HepG2 (cell line): ENCODE measurements at regions not wholly inside any gene's neighbourhood (a gene's known extent, or its start where the extent isn't known, plus 50 kb on each side); places are given as distances from the start of the nearest gene placed in this dataset.

Experiments
- AKAP8 ChIP-seq: sonication (generic); formaldehyde crosslinking; IDR thresholded peaks from 2 replicates; pipeline ENCODE4 v1.5.1; 2020; ENCODE audit warnings: mild to moderate bottlenecking, missing genetic modification reagents
- CAMTA2 ChIP-seq: sonication (generic); formaldehyde crosslinking; IDR thresholded peaks from 2 replicates; pipeline ENCODE4 v1.4.0; 2020; ENCODE audit warnings: mild to moderate bottlenecking, missing genetic modification reagents, borderline replicate concordance
- CREBL2 ChIP-seq: sonication (generic); formaldehyde crosslinking; IDR thresholded peaks from 2 replicates; pipeline ENCODE4 v1.8.1; 2023; ENCODE audit warnings: missing genetic modification reagents, mild to moderate bottlenecking, borderline replicate concordance
- DNMT3B ChIP-seq: conservative IDR thresholded peaks from 2 replicates; pipeline ENCODE4 v1.6.1; 2016; ENCODE audit warnings: missing biosample characterization, control low read depth
- HMG20A ChIP-seq: IDR thresholded peaks from 2 replicates; pipeline ENCODE4 v1.6.1; 2016; ENCODE audit warnings: borderline replicate concordance
- HMGXB4 ChIP-seq, 2 experiments: sonication (generic) in 1 of 2; formaldehyde crosslinking in 1 of 2; IDR thresholded peaks; 2 replicates each; pipeline versions ENCODE4 v1.4.0 to v1.6.1; 2018 to 2020; ENCODE audit warnings: missing genetic modification reagents in 2 of 2, borderline replicate concordance in 1 of 2, low read depth in 1 of 2, mild to moderate bottlenecking in 1 of 2, missing biosample characterization in 1 of 2
- HNRNPUL1 ChIP-seq: fragments of 200-400 bp; formaldehyde crosslinking; IDR thresholded peaks from 2 replicates; pipeline ENCODE4 v1.6.1; 2017; ENCODE audit warnings: low read depth, mild to moderate bottlenecking, low read length, moderate library complexity
- IKZF4 ChIP-seq: sonication (generic); formaldehyde crosslinking; IDR thresholded peaks from 2 replicates; pipeline ENCODE4 v1.5.1; 2020; ENCODE audit warnings: borderline replicate concordance, mild to moderate bottlenecking, low read depth, missing genetic modification reagents; ENCODE audit errors: not compliant biosample characterization
- MYC ChIP-seq: sonication (generic); formaldehyde crosslinking; IDR thresholded peaks from 2 replicates; pipeline ENCODE4 v1.9.0; 2021; ENCODE audit warnings: missing genetic modification reagents, borderline replicate concordance
- MYPOP ChIP-seq: sonication (generic); formaldehyde crosslinking; IDR thresholded peaks from 2 replicates; pipeline ENCODE4 v1.8.1; 2023; ENCODE audit warnings: mild to moderate bottlenecking, moderate library complexity, missing genetic modification reagents
- NFATC3 ChIP-seq: sonication (generic); formaldehyde crosslinking; IDR thresholded peaks from 2 replicates; pipeline ENCODE4 v1.5.1; 2020; ENCODE audit warnings: mild to moderate bottlenecking, missing genetic modification reagents
- SALL2 ChIP-seq: sonication (generic); formaldehyde crosslinking; IDR thresholded peaks from 2 replicates; pipeline ENCODE4 v1.8.1; 2023; ENCODE audit warnings: mild to moderate bottlenecking, missing genetic modification reagents, inconsistent platforms
- SNAPC5 ChIP-seq: sonication (generic); formaldehyde crosslinking; IDR thresholded peaks from 2 replicates; pipeline ENCODE4 v1.8.1; 2023; ENCODE audit warnings: mild to moderate bottlenecking, missing genetic modification reagents, borderline replicate concordance
- SRF ChIP-seq: IDR thresholded peaks from 2 replicates; pipeline ENCODE4 v1.6.1; 2011; ENCODE audit warnings: mild to moderate bottlenecking, low read depth, low read length, moderate library complexity
- U2AF2 ChIP-seq: fragments of 200-400 bp; formaldehyde crosslinking; IDR thresholded peaks from 2 replicates; pipeline ENCODE4 v1.6.1; 2017; ENCODE audit warnings: low read depth, mild to moderate bottlenecking, low read length
- ZMYM4 ChIP-seq: sonication (generic); formaldehyde crosslinking; IDR thresholded peaks from 2 replicates; pipeline ENCODE4 v1.8.1; 2023; ENCODE audit warnings: mild to moderate bottlenecking, missing genetic modification reagents
- ZNF225 ChIP-seq: sonication (generic); formaldehyde crosslinking; IDR thresholded peaks from 2 replicates; pipeline ENCODE4 v1.4.0; 2020; ENCODE audit warnings: mild to moderate bottlenecking, missing genetic modification reagents
- ZNF431 ChIP-seq: sonication (generic); formaldehyde crosslinking; IDR thresholded peaks from 2 replicates; pipeline ENCODE4 v1.9.0; 2022; ENCODE audit warnings: missing genetic modification reagents, low read depth, mild to moderate bottlenecking, borderline replicate concordance
- ZNF446 ChIP-seq: sonication (generic); formaldehyde crosslinking; IDR thresholded peaks from 2 replicates; pipeline ENCODE4 v1.5.0; 2020; ENCODE audit warnings: mild to moderate bottlenecking, missing genetic modification reagents
- ZNF724P ChIP-seq: sonication (generic); formaldehyde crosslinking; IDR thresholded peaks from 2 replicates; pipeline ENCODE4 v1.8.0; 2022; ENCODE audit warnings: missing genetic modification reagents, borderline replicate concordance
- ZNF746 ChIP-seq: sonication (generic); formaldehyde crosslinking; IDR thresholded peaks from 2 replicates; pipeline ENCODE4 v1.8.0; 2022; ENCODE audit warnings: mild to moderate bottlenecking, missing genetic modification reagents
- ZNF850 ChIP-seq: sonication (generic); formaldehyde crosslinking; conservative IDR thresholded peaks from 2 replicates; pipeline ENCODE4 v1.9.0; 2021; ENCODE audit warnings: mild to moderate bottlenecking, missing genetic modification reagents
- TF ChIP-seq, protein P1 (sequence below): sonication (generic); formaldehyde crosslinking; IDR thresholded peaks from 2 replicates; pipeline ENCODE4 v1.9.0; 2022; ENCODE audit warnings: missing genetic modification reagents, mild to moderate bottlenecking, borderline replicate concordance
- TF ChIP-seq, protein P2 (sequence below): sonication (generic); formaldehyde crosslinking; IDR thresholded peaks from 2 replicates; pipeline ENCODE4 v1.5.0; 2020; ENCODE audit warnings: missing genetic modification reagents

- 0 out of 2 replicates have a peak, but pooled peaks have one; percentile 64 for TF ChIP-seq MYPOP (CRISPR knock-in tag)
- TF ChIP-seq ZNF225 (CRISPR knock-in tag): 0 out of 2 replicates have a peak, but pooled peaks have one; percentile 27
- no peak for TF ChIP-seq SRF
- TF ChIP-seq CAMTA2: no peak; the same call in 1 of the 2 replicates
- TF ChIP-seq U2AF2: no peak
- TF ChIP-seq HMGXB4 (CRISPR knock-in tag; IDR thresholded peaks at IDR 0.05; ENCODE audit: borderline replicate concordance in 1 of 2, low read depth in 1 of 2): peak in 1 of 2 experiments; percentile 61; a peak in 1 of 4 replicates
- peak; percentile 99 for TF ChIP-seq HMG20A (CRISPR knock-in tag)
- TF ChIP-seq DNMT3B (CRISPR knock-in tag): no peak
- TF ChIP-seq HNRNPUL1: no peak
- no peak for TF ChIP-seq ZNF431 (CRISPR knock-in tag)
- TF ChIP-seq, protein P1, sequence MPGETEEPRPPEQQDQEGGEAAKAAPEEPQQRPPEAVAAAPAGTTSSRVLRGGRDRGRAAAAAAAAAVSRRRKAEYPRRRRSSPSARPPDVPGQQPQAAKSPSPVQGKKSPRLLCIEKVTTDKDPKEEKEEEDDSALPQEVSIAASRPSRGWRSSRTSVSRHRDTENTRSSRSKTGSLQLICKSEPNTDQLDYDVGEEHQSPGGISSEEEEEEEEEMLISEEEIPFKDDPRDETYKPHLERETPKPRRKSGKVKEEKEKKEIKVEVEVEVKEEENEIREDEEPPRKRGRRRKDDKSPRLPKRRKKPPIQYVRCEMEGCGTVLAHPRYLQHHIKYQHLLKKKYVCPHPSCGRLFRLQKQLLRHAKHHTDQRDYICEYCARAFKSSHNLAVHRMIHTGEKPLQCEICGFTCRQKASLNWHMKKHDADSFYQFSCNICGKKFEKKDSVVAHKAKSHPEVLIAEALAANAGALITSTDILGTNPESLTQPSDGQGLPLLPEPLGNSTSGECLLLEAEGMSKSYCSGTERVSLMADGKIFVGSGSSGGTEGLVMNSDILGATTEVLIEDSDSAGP (CRISPR knock-in tag): peak; percentile 25; the same call in 1 of the 2 replicates
- TF ChIP-seq MYC: no peak; the same call in 1 of the 2 replicates
- no peak for TF ChIP-seq SNAPC5 (CRISPR knock-in tag)
- TF ChIP-seq ZNF746 (CRISPR knock-in tag): peak; percentile 73
- no peak for TF ChIP-seq SALL2 (CRISPR knock-in tag)
- no peak for TF ChIP-seq ZNF850
- TF ChIP-seq AKAP8: no peak
- no peak for TF ChIP-seq NFATC3 (CRISPR knock-in tag)
- TF ChIP-seq ZMYM4 (CRISPR knock-in tag): peak; percentile 98
- no peak for TF ChIP-seq ZNF724P (CRISPR knock-in tag)
- TF ChIP-seq IKZF4: no peak
- TF ChIP-seq CREBL2 (CRISPR knock-in tag): no peak
- TF ChIP-seq, protein P2, sequence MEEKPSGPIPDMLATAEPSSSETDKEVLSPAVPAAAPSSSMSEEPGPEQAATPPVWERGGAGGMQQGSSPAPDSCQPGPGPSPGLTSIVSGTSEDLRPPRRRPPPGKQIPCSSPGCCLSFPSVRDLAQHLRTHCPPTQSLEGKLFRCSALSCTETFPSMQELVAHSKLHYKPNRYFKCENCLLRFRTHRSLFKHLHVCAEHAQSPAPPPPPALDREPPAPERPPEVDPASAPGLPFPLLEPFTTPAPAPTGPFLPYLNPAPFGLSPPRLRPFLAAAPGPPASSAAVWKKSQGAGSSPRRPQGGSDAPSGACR (CRISPR knock-in tag): no peak
- no peak for TF ChIP-seq ZNF446 (CRISPR knock-in tag)
Observed at GRCh38 chr15:100715571-100716455, 113.4 kb downstream of the ASB7 start (continued).
